C4-2B (cell line): ENCODE measurements at regions not wholly inside any gene's neighbourhood (a gene's known extent, or its start where the extent isn't known, plus 50 kb on each side); places are given as distances from the start of the nearest gene placed in this dataset.

ENCODE experiments used
- CTCF ChIP-seq: fragments of 450-650 bp; conservative IDR thresholded peaks from 2 replicates; pipeline ENCODE4 v1.5.1; 2017; ENCODE audit warnings: mild to moderate bottlenecking
- ZFX ChIP-seq: fragments of 450-650 bp; IDR thresholded peaks from 2 replicates; pipeline ENCODE4 v1.6.1; 2017

DNA sequence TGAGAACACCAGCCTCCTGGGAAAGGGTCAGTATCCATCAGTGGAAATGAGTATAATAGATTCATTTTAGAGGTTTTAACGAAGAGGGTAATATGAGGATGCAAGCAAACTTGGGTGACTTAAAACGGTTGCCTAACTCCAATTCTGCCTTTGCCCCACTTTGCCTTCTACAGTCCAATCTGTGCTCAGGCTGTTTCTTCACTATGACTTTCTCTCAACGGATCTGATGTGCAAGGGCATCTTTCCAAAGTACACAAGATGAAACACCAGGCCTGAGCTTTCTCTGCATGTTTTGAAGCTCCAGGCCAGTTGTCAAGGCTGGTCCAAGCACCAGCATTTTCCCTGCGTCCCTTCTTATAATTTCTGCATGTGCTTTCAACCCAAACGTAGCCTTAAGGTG is 68.0 kb upstream of the TMEM164 start:
- TF ChIP-seq CTCF (no peak), ZFX (no peak)
